NCI-H146 treated with DMSO at 0.1 percent for 48 hours (cell line): ENCODE measurements at regions not wholly inside any gene's neighbourhood (a gene's known extent, or its start where the extent isn't known, plus 50 kb on each side); places are given as distances from the start of the nearest gene placed in this dataset.

ENCODE experiments used
- DNase-seq: peaks from one replicate; lab custom pipeline; 2025; ENCODE audit not compliant: unreplicated experiment; lab: John Stamatoyannopoulos, UW

GRCh38 chr4:23741681-23742191 is 148.1 kb downstream of the PPARGC1A start:
- DNase-seq, result no peak

GRCh38 chr4:23737571-23737970 is 152.3 kb downstream of the PPARGC1A start:
- no peak for DNase-seq

GRCh38 chr4:23736466-23736865 is 153.4 kb downstream of the PPARGC1A start:
- no peak for DNase-seq

- no peak for DNase-seq
These were observed 155.8 kb downstream of the PPARGC1A start for GRCh38 chr4:23734000-23734399.

- no peak for DNase-seq
These were observed 156.4 kb downstream of the PPARGC1A start for GRCh38 chr4:23733476-23733875.

- DNase-seq, result no peak
These were observed 158.8 kb downstream of the PPARGC1A start for GRCh38 chr4:23730998-23731397.

- no peak for DNase-seq
These were observed 160.9 kb downstream of the PPARGC1A start for GRCh38 chr4:23728971-23729370.

GRCh38 chr4:23728393-23728792 is 161.5 kb downstream of the PPARGC1A start:
- DNase-seq, result no peak

- DNase-seq, result no peak
These were observed 169.3 kb downstream of the PPARGC1A start for GRCh38 chr4:23720556-23720955.

- no peak for DNase-seq
These were observed 171.4 kb downstream of the PPARGC1A start for GRCh38 chr4:23718435-23718834.

- no peak for DNase-seq
These were observed 172.2 kb downstream of the PPARGC1A start for GRCh38 chr4:23717528-23718248.

GRCh38 chr4:23710298-23710697 is 179.5 kb downstream of the PPARGC1A start:
- no peak for DNase-seq

GRCh38 chr4:23707652-23708026 is 182.2 kb downstream of the PPARGC1A start:
- no peak for DNase-seq

GRCh38 chr4:23706972-23707651 is 182.7 kb downstream of the PPARGC1A start:
- no peak for DNase-seq

GRCh38 chr4:23700197-23700596 is 189.7 kb downstream of the PPARGC1A start:
- DNase-seq, result no peak

GRCh38 chr4:23697722-23698121 is 192.1 kb downstream of the PPARGC1A start:
- no peak for DNase-seq

GRCh38 chr4:23697001-23697528 is 192.8 kb downstream of the PPARGC1A start:
- DNase-seq, result no peak

- DNase-seq, result no peak
These were observed 203.5 kb downstream of the PPARGC1A start for GRCh38 chr4:23686169-23686897.

- DNase-seq, result no peak
These were observed 204.4 kb downstream of the PPARGC1A start for GRCh38 chr4:23685471-23685870.

GRCh38 chr4:23680671-23681518 is 209.0 kb downstream of the PPARGC1A start:
- DNase-seq, result no peak

GRCh38 chr4:23674694-23675093 is 215.2 kb downstream of the PPARGC1A start:
- DNase-seq, result no peak
